Neural cell (in vitro differentiated cells): ENCODE measurements at regions not wholly inside any gene's neighbourhood (a gene's known extent, or its start where the extent isn't known, plus 50 kb on each side); places are given as distances from the start of the nearest gene placed in this dataset.

Source experiments
- CTCF ChIP-seq: fragments of 450-650 bp; IDR thresholded peaks from 2 replicates; pipeline ENCODE4 v1.5.1; 2014; ENCODE audit warnings: antibody characterized with exemption, mild to moderate bottlenecking, moderate library complexity; ENCODE audit not compliant: poor library complexity, severe bottlenecking
- POLR2AphosphoS5 ChIP-seq: IDR thresholded peaks from 2 replicates; pipeline ENCODE4 v1.6.1; 2012
- TAF1 ChIP-seq: IDR thresholded peaks from 2 replicates; pipeline ENCODE4 v1.6.1; 2012; ENCODE audit warnings: low read depth

GRCh38 chr14:31920001-31920400, 157.1 kb upstream of the ARHGAP5 start:
- TF ChIP-seq CTCF (no peak), POLR2AphosphoS5 (no peak), TAF1 (no peak)
